ENCODE measurements at regions not wholly inside any gene's neighbourhood (a gene's known extent, or its start where the extent isn't known, plus 50 kb on each side); places are given as distances from the start of the nearest gene placed in this dataset.
"Not testable (repeated sequence)": the region's sequence is repeated elsewhere in the genome, so short reads cannot be mapped to it uniquely, and the experiment has no call there.

DNA sequence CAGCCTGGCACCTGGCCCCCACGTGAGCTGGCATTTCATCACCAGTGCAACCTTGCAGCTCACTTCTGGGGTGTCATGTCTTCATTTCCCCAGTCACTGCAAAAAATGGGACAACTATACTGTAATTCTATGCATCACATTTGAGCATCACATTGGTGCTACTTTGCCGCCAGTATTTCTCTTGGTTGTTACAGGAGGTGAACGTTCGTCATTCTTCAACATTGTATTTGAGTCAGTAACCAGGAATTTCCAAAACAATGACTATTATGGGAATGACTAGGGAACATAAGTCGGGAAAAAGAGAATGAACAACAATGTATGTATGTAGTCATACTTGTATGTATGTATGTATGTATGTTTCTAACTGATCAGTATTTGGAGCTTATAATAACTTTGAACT lies 1278.0 kb downstream of the EFNA5 start:
- Histone ChIP-seq H3K4me1 (ENCODE audit: insufficient read depth, low read length) (peaks cover 3% of the 10 kb centered on the region), H3K9me3 (ENCODE audit: low read length) (no peaks in the 10 kb centered on the region), H2AFZ (ENCODE audit: low read depth, low read length) (peak overlapping the region; percentile 46), H3K36me3 (ENCODE audit: insufficient read depth, low read length) (no peaks in the 10 kb centered on the region), H3K4me3 (ENCODE audit: low read length) (no peak overlapping the region), H3K27me3 (ENCODE audit: insufficient read depth, low read length) (no peaks in the 10 kb centered on the region)

DNA sequence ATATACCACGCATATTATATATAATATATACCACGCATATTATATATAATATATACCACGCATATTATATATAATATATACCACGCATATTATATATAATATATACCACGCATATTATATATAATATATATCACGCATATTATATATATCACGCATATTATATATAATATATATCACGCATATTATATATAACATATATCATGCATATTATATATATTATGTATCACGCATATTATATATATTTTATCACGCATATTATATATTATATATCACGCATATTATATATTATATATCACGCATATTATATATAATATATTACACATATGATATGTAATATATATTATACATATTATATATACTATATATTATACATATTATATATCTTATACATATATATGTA lies 1283.0 kb downstream of the EFNA5 start:
- not testable (repeated sequence) for H3K4me3 ChIP-seq (ENCODE audit: low read length); H3K4me1 ChIP-seq (ENCODE audit: insufficient read depth, low read length); H3K36me3 ChIP-seq (ENCODE audit: insufficient read depth, low read length); H2AFZ ChIP-seq (ENCODE audit: low read depth, low read length); H3K27me3 ChIP-seq (ENCODE audit: insufficient read depth, low read length); H3K9me3 ChIP-seq (ENCODE audit: low read length)

DNA sequence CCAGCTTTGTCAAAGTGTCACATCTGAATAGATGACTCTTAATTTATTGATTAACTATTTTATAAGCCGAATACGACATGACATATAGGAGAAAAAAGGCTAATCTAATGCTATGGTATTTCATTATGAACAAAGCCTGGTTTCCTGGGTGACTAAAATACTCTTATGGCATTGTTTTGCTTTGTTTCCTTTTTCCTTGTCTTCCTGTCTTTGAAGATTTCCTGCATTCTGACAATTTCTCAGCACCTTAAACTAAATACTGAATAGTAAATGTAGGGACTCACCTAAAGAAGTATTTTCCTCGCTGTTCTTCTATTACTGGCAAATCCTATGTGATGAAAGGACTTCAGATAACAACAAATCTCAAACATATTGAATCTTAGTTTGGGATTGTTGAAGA lies 1284.5 kb downstream of the EFNA5 start:
- Histone ChIP-seq H3K4me3 (ENCODE audit: low read length) (no peak overlapping the region), H3K4me1 (ENCODE audit: insufficient read depth, low read length) (no peaks in the 10 kb centered on the region), H3K27me3 (ENCODE audit: insufficient read depth, low read length) (no peaks in the 10 kb centered on the region), H3K9me3 (ENCODE audit: low read length) (no peaks in the 10 kb centered on the region), H3K36me3 (ENCODE audit: insufficient read depth, low read length) (no peaks in the 10 kb centered on the region), H2AFZ (ENCODE audit: low read depth, low read length) (no peak overlapping the region)

DNA sequence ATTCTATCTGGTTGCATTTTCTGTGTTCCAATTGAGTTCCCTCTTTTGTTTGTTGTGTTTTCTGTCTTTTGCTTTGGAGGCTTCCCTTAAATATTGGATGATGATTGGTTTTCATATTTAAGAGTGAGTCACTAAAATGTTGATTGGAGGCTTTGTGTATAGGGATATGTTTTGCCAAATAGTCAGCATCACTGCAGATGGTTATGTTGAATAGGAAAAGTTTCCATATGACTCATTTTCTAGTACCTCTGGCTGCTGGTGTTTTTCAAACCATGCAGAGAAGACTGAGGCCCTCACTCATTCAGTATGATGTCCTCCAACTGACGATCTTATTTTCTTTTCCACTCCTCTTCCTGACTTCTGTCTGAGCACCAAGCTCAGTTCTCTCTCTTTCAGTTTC lies 1290.0 kb downstream of the EFNA5 start:
- no peaks in the 10 kb centered on the region for H3K9me3 ChIP-seq (ENCODE audit: low read length)
- no peak overlapping the region for H2AFZ ChIP-seq (ENCODE audit: low read depth, low read length)
- H3K36me3 ChIP-seq (ENCODE audit: insufficient read depth, low read length): no peaks in the 10 kb centered on the region
- no peaks in the 10 kb centered on the region for H3K4me1 ChIP-seq (ENCODE audit: insufficient read depth, low read length)
- no peaks in the 10 kb centered on the region for H3K27me3 ChIP-seq (ENCODE audit: insufficient read depth, low read length)
- no peak overlapping the region for H3K4me3 ChIP-seq (ENCODE audit: low read length)

DNA sequence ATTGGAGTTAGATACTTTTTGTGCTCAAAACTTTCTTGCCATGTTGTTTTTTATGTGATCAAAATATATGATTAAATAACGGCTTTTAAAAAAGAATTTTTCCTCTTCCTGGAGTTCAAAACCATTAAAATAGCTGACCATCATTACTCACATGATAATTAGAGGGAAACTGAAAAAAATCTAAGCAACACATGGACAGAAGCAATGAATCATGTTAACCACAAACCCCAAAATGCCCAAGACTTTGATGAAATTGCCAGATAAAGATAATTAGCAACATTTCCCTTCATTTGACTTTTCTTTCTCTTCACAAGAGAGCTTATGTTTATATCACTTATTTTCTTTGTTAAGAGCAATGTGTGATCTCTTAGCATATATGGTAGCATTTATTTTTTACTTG lies 1294.2 kb downstream of the EFNA5 start:
- Histone ChIP-seq H3K4me3 (ENCODE audit: low read length) (no peak overlapping the region), H2AFZ (ENCODE audit: low read depth, low read length) (no peak overlapping the region), H3K36me3 (ENCODE audit: insufficient read depth, low read length) (no peaks in the 10 kb centered on the region), H3K27me3 (ENCODE audit: insufficient read depth, low read length) (no peaks in the 10 kb centered on the region), H3K9me3 (ENCODE audit: low read length) (no peaks in the 10 kb centered on the region), H3K4me1 (ENCODE audit: insufficient read depth, low read length) (no peaks in the 10 kb centered on the region)

DNA sequence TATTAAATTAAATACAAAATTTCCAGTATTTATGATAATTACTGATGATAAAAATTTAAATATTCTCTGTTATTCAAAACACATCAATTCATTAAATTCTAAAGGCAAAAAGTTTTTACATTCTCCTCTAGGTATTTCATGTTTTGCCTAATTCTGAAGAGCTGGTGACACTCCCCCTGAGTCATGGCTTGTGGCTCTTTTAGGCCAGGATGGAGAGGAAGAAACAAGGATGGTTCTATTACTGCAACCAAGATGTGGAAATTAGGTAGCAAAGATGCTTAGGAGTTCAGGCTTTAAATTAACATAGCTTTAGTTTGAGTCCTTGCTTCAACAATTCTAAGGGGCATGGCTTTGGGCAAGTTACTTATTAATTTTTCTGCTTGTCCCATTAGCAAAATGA lies 1295.8 kb downstream of the EFNA5 start:
- Histone ChIP-seq H3K27me3 (ENCODE audit: insufficient read depth, low read length) (no peaks in the 10 kb centered on the region), H3K4me3 (ENCODE audit: low read length) (no peak overlapping the region), H3K4me1 (ENCODE audit: insufficient read depth, low read length) (no peaks in the 10 kb centered on the region), H3K9me3 (ENCODE audit: low read length) (no peaks in the 10 kb centered on the region), H3K36me3 (ENCODE audit: insufficient read depth, low read length) (no peaks in the 10 kb centered on the region), H2AFZ (ENCODE audit: low read depth, low read length) (no peak overlapping the region)

DNA sequence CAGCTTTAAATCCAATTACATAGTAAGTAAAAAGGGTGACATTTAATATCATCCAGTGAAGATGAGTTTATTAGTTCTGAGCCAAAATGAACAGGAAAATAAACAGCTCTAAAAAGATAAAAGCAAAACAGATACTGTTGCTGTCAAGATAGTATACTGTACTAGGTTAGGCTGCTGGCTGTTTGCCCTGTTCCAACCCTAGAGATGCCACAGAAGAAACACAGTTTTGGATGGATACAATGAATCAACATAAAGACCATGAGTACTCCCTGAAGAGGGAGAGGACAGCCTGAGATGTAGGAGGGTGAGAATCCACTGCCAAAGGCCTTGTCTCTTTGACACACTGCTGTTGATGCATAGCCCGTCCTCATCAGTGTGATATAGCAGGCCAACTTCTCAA lies 1302.7 kb downstream of the EFNA5 start:
- no peaks in the 10 kb centered on the region for H3K4me1 ChIP-seq (ENCODE audit: insufficient read depth, low read length)
- no peaks in the 10 kb centered on the region for H3K36me3 ChIP-seq (ENCODE audit: insufficient read depth, low read length)
- H3K9me3 ChIP-seq (ENCODE audit: low read length): no peaks in the 10 kb centered on the region
- no peak overlapping the region for H3K4me3 ChIP-seq (ENCODE audit: low read length)
- H3K27me3 ChIP-seq (ENCODE audit: insufficient read depth, low read length): no peaks in the 10 kb centered on the region
- H2AFZ ChIP-seq (ENCODE audit: low read depth, low read length): no peak overlapping the region

DNA sequence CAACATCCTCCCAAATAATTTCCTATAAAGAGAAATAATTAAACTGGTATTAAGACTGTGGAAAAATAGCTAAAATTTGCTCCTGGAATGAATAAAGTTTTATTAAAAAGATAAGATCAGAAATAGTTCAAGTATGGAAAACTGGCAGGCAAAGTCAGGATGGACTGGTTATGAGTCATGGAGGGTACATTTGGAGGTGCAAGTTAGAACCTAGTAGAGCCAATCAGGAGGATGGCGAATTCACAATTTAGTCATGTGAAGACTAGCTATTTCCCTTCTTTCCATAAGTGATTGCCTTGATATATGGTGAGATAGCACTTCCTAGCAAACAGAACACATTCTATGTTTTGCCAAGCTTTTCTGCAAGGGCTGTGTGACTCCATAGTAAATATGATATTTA lies 1303.5 kb downstream of the EFNA5 start:
- Histone ChIP-seq H3K4me3 (ENCODE audit: low read length) (no peak overlapping the region), H2AFZ (ENCODE audit: low read depth, low read length) (no peak overlapping the region), H3K27me3 (ENCODE audit: insufficient read depth, low read length) (no peaks in the 10 kb centered on the region), H3K4me1 (ENCODE audit: insufficient read depth, low read length) (no peaks in the 10 kb centered on the region), H3K36me3 (ENCODE audit: insufficient read depth, low read length) (no peaks in the 10 kb centered on the region), H3K9me3 (ENCODE audit: low read length) (no peaks in the 10 kb centered on the region)

DNA sequence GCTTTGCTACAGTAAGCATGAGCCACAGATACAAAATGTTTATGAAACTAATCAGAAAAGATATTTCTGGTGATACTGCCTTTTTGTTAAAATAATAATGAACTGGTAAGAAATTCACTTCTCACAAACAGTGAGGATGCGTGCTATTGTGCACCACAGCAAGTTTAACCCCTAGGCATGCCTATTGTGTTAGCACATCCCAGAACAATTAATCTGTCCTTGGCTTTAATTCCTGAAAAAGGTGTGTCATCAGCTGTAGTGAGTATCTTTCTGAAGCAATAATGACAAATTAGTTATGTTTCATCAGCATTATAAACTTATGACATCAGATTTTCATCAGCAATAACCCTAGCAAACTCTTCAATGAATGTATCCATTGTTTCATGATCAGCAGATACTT lies 1307.2 kb downstream of the EFNA5 start:
- Histone ChIP-seq H3K9me3 (ENCODE audit: low read length) (no peaks in the 10 kb centered on the region), H3K4me3 (ENCODE audit: low read length) (no peak overlapping the region), H3K4me1 (ENCODE audit: insufficient read depth, low read length) (no peaks in the 10 kb centered on the region), H3K27me3 (ENCODE audit: insufficient read depth, low read length) (no peaks in the 10 kb centered on the region), H2AFZ (ENCODE audit: low read depth, low read length) (no peak overlapping the region), H3K36me3 (ENCODE audit: insufficient read depth, low read length) (no peaks in the 10 kb centered on the region)

DNA sequence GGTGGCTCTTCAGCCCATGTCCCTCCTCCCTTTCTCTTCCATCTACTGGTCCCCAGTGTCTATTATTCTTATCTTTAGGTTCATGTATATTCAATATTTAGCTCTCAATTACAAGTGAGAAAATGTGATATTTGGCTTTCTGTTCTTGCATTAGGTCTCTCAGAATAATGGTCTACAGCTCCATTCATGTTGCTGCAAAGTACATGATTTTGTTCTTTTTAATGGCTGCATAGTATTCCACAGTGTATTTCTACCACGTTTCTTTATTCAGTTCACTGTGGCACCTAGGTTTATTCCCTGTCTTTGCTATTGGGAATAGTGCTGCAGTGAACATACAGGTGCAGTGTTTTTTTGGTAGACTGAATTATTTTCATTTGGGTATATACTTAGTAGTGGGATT lies 1308.8 kb downstream of the EFNA5 start:
- Histone ChIP-seq H3K4me3 (ENCODE audit: low read length) (no peak overlapping the region), H2AFZ (ENCODE audit: low read depth, low read length) (no peak overlapping the region), H3K4me1 (ENCODE audit: insufficient read depth, low read length) (no peaks in the 10 kb centered on the region), H3K27me3 (ENCODE audit: insufficient read depth, low read length) (no peaks in the 10 kb centered on the region), H3K9me3 (ENCODE audit: low read length) (no peaks in the 10 kb centered on the region), H3K36me3 (ENCODE audit: insufficient read depth, low read length) (no peaks in the 10 kb centered on the region)

DNA sequence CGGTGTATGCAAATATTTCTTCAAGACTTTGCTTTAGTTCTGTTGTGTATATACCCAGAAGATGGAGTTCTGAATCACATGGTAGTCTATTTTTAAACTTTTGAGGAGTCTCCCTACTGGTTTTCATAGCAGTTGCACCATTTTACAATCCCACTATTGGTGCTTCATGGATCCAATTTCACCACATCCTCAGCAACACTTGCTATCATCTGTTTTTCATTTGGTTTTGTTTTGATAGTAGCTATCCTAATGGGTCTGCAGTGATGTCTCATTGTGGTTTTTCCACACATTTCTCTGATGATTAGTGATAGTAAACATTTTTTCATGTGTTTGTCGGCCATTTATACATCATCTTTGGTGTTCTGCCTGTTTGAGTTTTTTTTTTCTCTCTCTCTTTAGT lies 1339.3 kb downstream of the EFNA5 start:
- Histone ChIP-seq H3K27me3 (ENCODE audit: insufficient read depth, low read length) (no peaks in the 10 kb centered on the region), H3K4me3 (ENCODE audit: low read length) (no peak overlapping the region), H3K9me3 (ENCODE audit: low read length) (no peaks in the 10 kb centered on the region), H2AFZ (ENCODE audit: low read depth, low read length) (no peak overlapping the region), H3K36me3 (ENCODE audit: insufficient read depth, low read length) (no peaks in the 10 kb centered on the region), H3K4me1 (ENCODE audit: insufficient read depth, low read length) (no peaks in the 10 kb centered on the region)

DNA sequence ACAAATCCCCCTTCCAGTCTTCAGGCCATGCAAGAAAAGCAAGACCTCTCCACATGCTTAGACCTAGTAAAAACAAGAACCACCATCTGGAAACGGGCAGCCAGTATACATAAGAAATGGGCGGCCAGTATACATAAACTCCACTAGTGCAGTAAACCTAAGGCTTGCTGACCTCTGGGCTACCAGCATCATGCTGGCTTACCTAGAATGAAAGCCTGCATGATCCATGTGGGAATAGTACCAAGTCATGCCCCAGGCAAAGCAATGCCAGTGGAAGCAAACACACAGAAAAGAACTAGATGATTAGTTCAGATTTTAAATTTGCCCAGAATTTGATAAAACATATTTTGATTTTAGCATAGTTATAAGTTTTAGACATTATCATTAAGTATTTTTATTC lies 1346.4 kb downstream of the EFNA5 start:
- Histone ChIP-seq H3K4me3 (ENCODE audit: low read length) (no peak overlapping the region), H3K27me3 (ENCODE audit: insufficient read depth, low read length) (no peaks in the 10 kb centered on the region), H3K4me1 (ENCODE audit: insufficient read depth, low read length) (no peaks in the 10 kb centered on the region), H3K9me3 (ENCODE audit: low read length) (no peaks in the 10 kb centered on the region), H3K36me3 (ENCODE audit: insufficient read depth, low read length) (no peaks in the 10 kb centered on the region), H2AFZ (ENCODE audit: low read depth, low read length) (no peak overlapping the region)

DNA sequence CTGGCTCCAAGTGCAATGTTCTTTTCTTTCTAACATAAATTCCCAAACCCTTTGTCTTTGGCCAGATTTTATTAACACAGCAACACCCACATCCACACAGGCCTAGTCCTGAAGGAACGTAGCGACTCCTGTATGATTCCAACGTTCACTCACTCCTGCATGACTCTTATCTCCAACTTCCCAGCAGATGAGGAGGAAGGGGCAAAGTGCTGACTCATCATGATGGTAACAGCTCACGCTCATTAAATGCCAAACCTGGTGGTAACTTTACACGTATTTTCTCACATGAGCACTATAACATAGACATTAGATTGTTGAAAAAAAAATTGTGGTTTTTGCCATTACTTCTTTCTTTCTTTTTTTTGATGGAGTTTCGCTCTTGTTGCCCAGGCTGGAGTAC lies 1349.5 kb downstream of the EFNA5 start:
- Histone ChIP-seq H3K36me3 (ENCODE audit: insufficient read depth, low read length) (no peaks in the 10 kb centered on the region), H3K4me3 (ENCODE audit: low read length) (no peak overlapping the region), H2AFZ (ENCODE audit: low read depth, low read length) (no peak overlapping the region), H3K27me3 (ENCODE audit: insufficient read depth, low read length) (no peaks in the 10 kb centered on the region), H3K4me1 (ENCODE audit: insufficient read depth, low read length) (no peaks in the 10 kb centered on the region), H3K9me3 (ENCODE audit: low read length) (no peaks in the 10 kb centered on the region)

DNA sequence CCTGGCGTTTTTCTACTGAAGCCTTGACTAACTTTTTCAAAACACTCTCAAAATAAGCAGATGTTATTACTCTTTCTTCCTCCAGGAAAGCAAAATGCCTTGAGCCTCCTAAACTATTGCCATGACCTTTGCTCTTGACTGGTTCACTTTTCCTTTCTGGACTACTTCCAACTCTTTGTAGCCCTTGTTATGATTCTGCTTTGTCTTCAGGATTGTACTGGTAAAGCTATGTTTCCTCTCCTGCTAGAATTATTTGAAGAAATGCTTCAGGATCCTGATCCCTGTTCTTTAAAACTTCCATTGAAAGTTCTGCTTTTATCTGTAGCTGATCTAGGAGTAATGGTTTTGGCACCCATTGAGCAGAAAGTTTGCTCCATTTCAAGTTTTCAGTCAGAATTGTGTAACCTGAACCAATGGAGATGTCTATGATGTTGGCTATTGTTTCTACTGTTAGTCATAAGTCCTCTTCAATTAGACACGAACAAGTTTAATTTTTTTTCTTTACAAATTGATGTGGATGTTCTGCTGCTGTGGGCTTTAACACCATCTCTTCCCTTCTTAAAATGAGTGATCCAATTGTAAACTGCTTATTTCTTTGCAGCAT lies 1356.4 kb downstream of the EFNA5 start:
- Histone ChIP-seq H3K36me3 (ENCODE audit: insufficient read depth, low read length) (no peaks in the 10 kb centered on the region), H3K4me3 (ENCODE audit: low read length) (no peak overlapping the region), H3K4me1 (ENCODE audit: insufficient read depth, low read length) (no peaks in the 10 kb centered on the region), H2AFZ (ENCODE audit: low read depth, low read length) (no peak overlapping the region), H3K9me3 (ENCODE audit: low read length) (no peaks in the 10 kb centered on the region), H3K27me3 (ENCODE audit: insufficient read depth, low read length) (no peaks in the 10 kb centered on the region)

Measured in neuron (in vitro differentiated cells).